Kidney (tissue), 13 donors: ENCODE measurements at regions not wholly inside any gene's neighbourhood (a gene's known extent, or its start where the extent isn't known, plus 50 kb on each side); places are given as distances from the start of the nearest gene placed in this dataset.
A peak's percentile ranks its signal among the peaks of the same experiment; 100 is the strongest.

Experiments used
- DNase-seq, 5 donors: peaks; one replicate each; pipeline ENCODE4 v3.0.0-alpha.2; 2013 to 2020
- FAIRE-seq: peaks from 2 replicates; lab custom pipeline; 2012; peaks lifted over from hg19 to GRCh38; lab: Jason Lieb, UNC
- H3K27ac ChIP-seq, 2 donors: one replicate each; pipeline ENCODE4 v1.7.0; 2013; ENCODE audit warnings: low read depth in 2 of 2, low read length in 2 of 2, inconsistent platforms in 1 of 2
- H3K27me3 ChIP-seq: one replicate; pipeline ENCODE4 v1.7.1; 2013; ENCODE audit warnings: low read length, inconsistent platforms; ENCODE audit not compliant: control insufficient read depth, insufficient read depth
- H3K36me3 ChIP-seq, 3 donors: one replicate each; pipeline versions ENCODE4 v1.7.0 to v1.7.1; 2013; ENCODE audit warnings: low read length in 3 of 3, control low read depth in 1 of 3, inconsistent platforms in 1 of 3; ENCODE audit not compliant: insufficient read depth in 3 of 3, control insufficient read depth in 2 of 3
- H3K4me1 ChIP-seq, 3 donors: one replicate each; pipeline versions ENCODE4 v1.7.0 to v1.7.1; 2013; ENCODE audit warnings: low read length in 3 of 3, inconsistent platforms in 1 of 3, low read depth in 1 of 3; ENCODE audit not compliant: control insufficient read depth in 2 of 3, insufficient read depth in 2 of 3
- H3K4me3 ChIP-seq, 3 donors: one replicate each; pipeline versions ENCODE4 v1.7.0 to v1.8.1; 2013; ENCODE audit warnings: low read length in 3 of 3, control low read depth in 1 of 3, inconsistent platforms in 1 of 3
- H3K9ac ChIP-seq, 3 donors: one replicate each; pipeline versions ENCODE4 v1.7.0 to v1.7.1; 2013; ENCODE audit warnings: low read length in 3 of 3, control low read depth in 1 of 3, inconsistent platforms in 1 of 3
- H3K9me3 ChIP-seq, 3 donors: one replicate each; pipeline versions ENCODE4 v1.7.0 to v1.7.1; 2013; ENCODE audit warnings: low read length in 3 of 3, control low read depth in 1 of 3, inconsistent platforms in 1 of 3; ENCODE audit not compliant: control insufficient read depth in 2 of 3, insufficient read depth in 1 of 3
- intact Hi-C: fragments of 100-400 bp; cut with DNase I; formaldehyde crosslinking; loops from one replicate; pipeline ENCODE4 v1.11.1; 2022
- TF ChIP-seq, protein P1 (sequence below): IDR thresholded peaks from 3 replicates; pipeline ENCODE4 v1.5.1; 2012; ENCODE audit warnings: mild to moderate bottlenecking, moderate library complexity, borderline replicate concordance; ENCODE audit not compliant: insufficient read depth; ENCODE audit errors: extremely low read depth
- donor health status: control.
- donor health status: control.
- donor health status: control.
- donor health status: control.
- donor health status: control.
- donor health status: DM: yes; HTN: yes; CAD: no.
- donor health status: Normal renal cell carcinoma (clear cell type).

DNA sequence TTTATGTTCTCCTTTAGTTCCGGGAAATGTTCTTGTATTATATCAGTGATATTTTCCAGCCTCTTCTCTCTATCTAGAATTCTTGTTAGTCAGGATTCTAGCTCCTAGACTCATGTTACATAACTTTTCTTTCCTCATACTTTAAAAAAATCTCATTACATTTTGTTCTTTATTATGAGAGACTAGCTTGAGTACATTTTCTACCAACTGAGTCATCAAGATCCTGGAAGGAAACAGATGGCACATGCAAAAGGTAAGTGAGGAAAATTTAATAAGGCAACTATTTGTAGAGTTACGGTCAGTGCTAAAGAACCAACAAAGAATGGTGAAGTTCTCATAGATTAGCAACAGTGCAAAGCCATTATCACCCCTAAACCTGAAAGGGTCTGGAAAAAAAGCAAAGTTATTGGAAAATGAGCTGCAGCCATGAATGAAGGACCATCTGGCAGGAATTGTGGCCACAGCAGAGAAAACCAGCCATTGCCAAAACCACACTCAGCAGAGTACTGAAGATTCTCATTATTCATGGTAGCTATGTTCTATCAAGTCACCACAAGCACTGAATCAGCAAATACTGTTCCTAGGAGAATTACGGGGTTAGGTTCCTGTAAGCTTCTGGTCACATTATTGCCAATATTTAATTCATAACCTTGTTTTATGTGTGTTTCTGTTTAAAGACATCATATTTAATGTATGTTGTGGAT, 98.3 kb upstream of the C7orf33 start:
- Histone ChIP-seq H3K4me1 (no peaks in the 10 kb centered on the region), H3K27ac (no peak overlapping the region), H3K9me3 (peaks cover 0 to 6% (median 0%) of the 10 kb centered on the region in 3 donors), H3K36me3 (no peaks in the 10 kb centered on the region), H3K4me3 (no peak overlapping the region), H3K27me3 (no peaks in the 10 kb centered on the region), H3K9ac (no peak overlapping the region)
- intact Hi-C loops = no loop called here
- no peak for FAIRE-seq
- TF ChIP-seq, protein P1, sequence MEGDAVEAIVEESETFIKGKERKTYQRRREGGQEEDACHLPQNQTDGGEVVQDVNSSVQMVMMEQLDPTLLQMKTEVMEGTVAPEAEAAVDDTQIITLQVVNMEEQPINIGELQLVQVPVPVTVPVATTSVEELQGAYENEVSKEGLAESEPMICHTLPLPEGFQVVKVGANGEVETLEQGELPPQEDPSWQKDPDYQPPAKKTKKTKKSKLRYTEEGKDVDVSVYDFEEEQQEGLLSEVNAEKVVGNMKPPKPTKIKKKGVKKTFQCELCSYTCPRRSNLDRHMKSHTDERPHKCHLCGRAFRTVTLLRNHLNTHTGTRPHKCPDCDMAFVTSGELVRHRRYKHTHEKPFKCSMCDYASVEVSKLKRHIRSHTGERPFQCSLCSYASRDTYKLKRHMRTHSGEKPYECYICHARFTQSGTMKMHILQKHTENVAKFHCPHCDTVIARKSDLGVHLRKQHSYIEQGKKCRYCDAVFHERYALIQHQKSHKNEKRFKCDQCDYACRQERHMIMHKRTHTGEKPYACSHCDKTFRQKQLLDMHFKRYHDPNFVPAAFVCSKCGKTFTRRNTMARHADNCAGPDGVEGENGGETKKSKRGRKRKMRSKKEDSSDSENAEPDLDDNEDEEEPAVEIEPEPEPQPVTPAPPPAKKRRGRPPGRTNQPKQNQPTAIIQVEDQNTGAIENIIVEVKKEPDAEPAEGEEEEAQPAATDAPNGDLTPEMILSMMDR = no peak
- no peak for DNase-seq

DNA sequence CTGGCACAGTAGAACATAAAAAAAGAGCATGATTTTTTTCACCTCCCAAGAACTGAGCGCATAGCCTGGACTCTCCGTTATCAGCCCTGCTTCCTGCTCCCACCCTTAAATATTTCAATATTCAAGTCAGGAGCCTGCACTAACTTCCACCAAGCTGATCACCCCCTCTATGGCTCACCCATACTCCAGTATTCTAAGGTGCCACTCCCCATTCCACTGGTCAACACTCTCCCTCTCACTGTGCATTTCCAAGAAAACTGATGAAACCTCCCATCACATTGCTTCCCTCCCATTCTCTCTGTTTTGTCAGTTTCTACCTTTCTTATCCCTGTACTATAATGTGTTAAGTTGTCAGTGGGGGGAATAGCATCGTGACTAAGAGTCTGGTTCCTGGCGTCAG, 95.0 kb upstream of the C7orf33 start:
- intact Hi-C loops = no loop called here
- Histone ChIP-seq H3K27me3 (no peaks in the 10 kb centered on the region), H3K27ac (no peak overlapping the region), H3K4me3 (no peak overlapping the region), H3K9ac (no peak overlapping the region), H3K9me3 (peaks cover 0 to 6% (median 0%) of the 10 kb centered on the region in 3 donors), H3K36me3 (no peaks in the 10 kb centered on the region), H3K4me1 (no peaks in the 10 kb centered on the region)
- FAIRE-seq (no peak), DNase-seq (no peak)
- TF ChIP-seq, protein P1 = no peak

DNA sequence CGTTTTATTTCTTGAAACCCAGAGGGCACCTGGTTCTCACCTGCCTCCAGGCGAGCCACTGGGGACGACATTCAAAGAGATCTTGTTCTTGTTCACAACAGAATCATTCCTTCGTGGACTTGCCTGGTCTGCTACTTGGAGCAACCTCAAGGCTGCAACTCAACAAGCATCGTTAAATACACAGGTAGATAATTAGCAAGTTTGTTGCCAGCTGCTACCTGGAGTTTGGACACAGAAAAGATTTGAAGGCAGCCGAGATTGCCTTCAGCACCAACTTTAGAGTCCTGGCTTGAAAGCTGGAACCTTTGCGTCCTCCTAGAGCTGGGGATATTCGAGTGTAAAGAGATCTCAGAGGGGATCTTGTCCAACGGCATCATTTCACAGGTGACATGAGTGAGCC, 89.6 kb upstream of the C7orf33 start:
- no peak for FAIRE-seq
- Histone ChIP-seq H3K4me1 (no peaks in the 10 kb centered on the region), H3K27me3 (no peaks in the 10 kb centered on the region), H3K9ac (no peak overlapping the region), H3K36me3 (no peaks in the 10 kb centered on the region), H3K27ac (no peak overlapping the region), H3K4me3 (peak overlapping the region in 1 of 3 donors; percentile 27), H3K9me3 (no peaks in the 10 kb centered on the region)
- TF ChIP-seq, protein P1 = no peak
- no peak for DNase-seq
- intact Hi-C loops = no loop called here
